ENCODE measurements at regions not wholly inside any gene's neighbourhood (a gene's known extent, or its start where the extent isn't known, plus 50 kb on each side); places are given as distances from the start of the nearest gene placed in this dataset.

- no peak for TF ChIP-seq CTCF (IDR thresholded peaks at IDR 0.05; ENCODE audit: unreplicated experiment)
- no peaks in the 10 kb centered on the region for H3K27me3 Mint-ChIP-seq (ENCODE audit: insufficient read depth, unreplicated experiment)
- no peaks in the 10 kb centered on the region for H3K4me1 Mint-ChIP-seq (ENCODE audit: insufficient read depth, unreplicated experiment)
- H3K4me3 Mint-ChIP-seq (ENCODE audit: unreplicated experiment), result no peak overlapping the region
- no peak for DNase-seq (ENCODE audit: unreplicated experiment)
- no TSS peak for BruUV-seq (replicated peaks)
- no peaks in the 10 kb centered on the region for H3K36me3 Mint-ChIP-seq (ENCODE audit: insufficient read depth, unreplicated experiment)
- no peak overlapping the region for H3K27ac Mint-ChIP-seq (ENCODE audit: low read depth, unreplicated experiment)
- POLR2A ChIA-PET, result no interaction called here
- CTCF ChIA-PET, result interaction anchor here (1.1 kb wide), 1 partner anchor 65 kb away, joined by 3 read pairs; no protein-coding TSS in a partner anchor
- H3K9me3 Mint-ChIP-seq (ENCODE audit: unreplicated experiment), result no peaks in the 10 kb centered on the region
- intact Hi-C loops (cut with micrococcal nuclease), result no loop called here
Measured at GRCh38 chr10:93189944-93190343, 116.3 kb downstream of the CYP26A1 start.

- no peak overlapping the region for H3K27ac Mint-ChIP-seq (ENCODE audit: low read depth, unreplicated experiment)
- no peaks in the 10 kb centered on the region for H3K36me3 Mint-ChIP-seq (ENCODE audit: insufficient read depth, unreplicated experiment)
- POLR2A ChIA-PET, result no interaction called here
- no peaks in the 10 kb centered on the region for H3K4me1 Mint-ChIP-seq (ENCODE audit: insufficient read depth, unreplicated experiment)
- BruUV-seq (replicated peaks), result no TSS peak
- intact Hi-C loops (cut with micrococcal nuclease), result no loop called here
- H3K9me3 Mint-ChIP-seq (ENCODE audit: unreplicated experiment), result no peaks in the 10 kb centered on the region
- no peaks in the 10 kb centered on the region for H3K27me3 Mint-ChIP-seq (ENCODE audit: insufficient read depth, unreplicated experiment)
- TF ChIP-seq CTCF (IDR thresholded peaks at IDR 0.05; ENCODE audit: unreplicated experiment), result no peak
- H3K4me3 Mint-ChIP-seq (ENCODE audit: unreplicated experiment), result no peak overlapping the region
- no peak for DNase-seq (ENCODE audit: unreplicated experiment)
- CTCF ChIA-PET, result interaction anchor here (1.1 kb wide), 1 partner anchor 65 kb away, joined by 3 read pairs; no protein-coding TSS in a partner anchor
Measured at GRCh38 chr10:93190372-93190771, 116.7 kb downstream of the CYP26A1 start.

- H3K27ac Mint-ChIP-seq (ENCODE audit: low read depth, unreplicated experiment), result no peak overlapping the region
- H3K4me3 Mint-ChIP-seq (ENCODE audit: unreplicated experiment), result no peak overlapping the region
- TF ChIP-seq CTCF (IDR thresholded peaks at IDR 0.05; ENCODE audit: unreplicated experiment), result no peak
- no peak for DNase-seq (ENCODE audit: unreplicated experiment)
- POLR2A ChIA-PET, result interaction anchor here (1.5 kb wide), 1 partner anchor 9 kb away, joined by 3 read pairs; no protein-coding TSS in a partner anchor
- no peaks in the 10 kb centered on the region for H3K9me3 Mint-ChIP-seq (ENCODE audit: unreplicated experiment)
- no TSS peak for BruUV-seq (replicated peaks)
- intact Hi-C loops (cut with micrococcal nuclease), result no loop called here
- CTCF ChIA-PET, result no interaction called here
- H3K4me1 Mint-ChIP-seq (ENCODE audit: insufficient read depth, unreplicated experiment), result peaks cover 3% of the 10 kb centered on the region
- no peaks in the 10 kb centered on the region for H3K27me3 Mint-ChIP-seq (ENCODE audit: insufficient read depth, unreplicated experiment)
- no peaks in the 10 kb centered on the region for H3K36me3 Mint-ChIP-seq (ENCODE audit: insufficient read depth, unreplicated experiment)
Measured at GRCh38 chr10:93193906-93194305, 120.2 kb downstream of the CYP26A1 start.

GRCh38 chr10:93198401-93199131 lies 124.9 kb downstream of the CYP26A1 start:
- ChIA-PET CTCF (interaction anchor here (0.6 kb wide), 1 partner anchor 56 kb away, joined by 3 read pairs; no protein-coding TSS in a partner anchor), POLR2A (interaction anchor here (0.7 kb wide), 1 partner anchor 10 kb away, joined by 3 read pairs; no protein-coding TSS in a partner anchor)
- DNase-seq (ENCODE audit: unreplicated experiment), result no peak
- Mint-ChIP-seq H3K4me1 (ENCODE audit: insufficient read depth, unreplicated experiment) (peaks cover 8% of the 10 kb centered on the region), H3K27me3 (ENCODE audit: insufficient read depth, unreplicated experiment) (no peaks in the 10 kb centered on the region), H3K27ac (ENCODE audit: low read depth, unreplicated experiment) (no peak overlapping the region), H3K9me3 (ENCODE audit: unreplicated experiment) (no peaks in the 10 kb centered on the region), H3K4me3 (ENCODE audit: unreplicated experiment) (no peak overlapping the region), H3K36me3 (ENCODE audit: insufficient read depth, unreplicated experiment) (no peaks in the 10 kb centered on the region)
- BruUV-seq (replicated peaks), result no TSS peak
- intact Hi-C loops (cut with micrococcal nuclease), result no loop called here
- TF ChIP-seq CTCF (IDR thresholded peaks at IDR 0.05; ENCODE audit: unreplicated experiment), result no peak

Data from MCF 10A (cell line).